ENCODE measurements at regions not wholly inside any gene's neighbourhood (a gene's known extent, or its start where the extent isn't known, plus 50 kb on each side); places are given as distances from the start of the nearest gene placed in this dataset.
A peak's percentile ranks its signal among the peaks of the same experiment; 100 is the strongest.

- ATAC-seq (peak; percentile 67), DNase-seq (peak in 6 of 9 donors; percentile 3 to 79 (median 16))
- H3K27me3 Mint-ChIP-seq = peaks cover 2 to 33% (median 21%) of the 10 kb centered on the region in 5 donors
- no peaks in the 10 kb centered on the region for H3K4me1 ChIP-seq (ENCODE audit: control insufficient read depth in 2 of 2, insufficient read depth in 2 of 2, low read length in 2 of 2)
- H3K4me1 Mint-ChIP-seq = peaks cover 0 to 5% (median 0%) of the 10 kb centered on the region in 7 donors
- H3K27ac ChIP-seq (ENCODE audit: low read depth, low read length) = no peak overlapping the region
- H3K9me3 ChIP-seq (ENCODE audit: control insufficient read depth in 2 of 3, low read length in 3 of 3) = peaks cover 0 to 5% (median 0%) of the 10 kb centered on the region in 3 experiments
- intact Hi-C loops (cut with micrococcal nuclease) = loop anchor here in 1 of 2 donors (2.0 to 5.0 kb wide), 3 partner anchors 669 to 776 kb away; no protein-coding TSS in a partner anchor
- no peak overlapping the region for H3K4me3 Mint-ChIP-seq
- H3K4me3 ChIP-seq (ENCODE audit: low read length) = no peak overlapping the region
- H3K27me3 ChIP-seq (ENCODE audit: control insufficient read depth in 2 of 2, insufficient read depth in 2 of 2, low read length in 2 of 2) = no peaks in the 10 kb centered on the region
- H3K27ac Mint-ChIP-seq = no peak overlapping the region
- peaks cover 0 to 7% (median 0%) of the 10 kb centered on the region in 11 donors for H3K9me3 Mint-ChIP-seq
- CTCF ChIA-PET = no interaction called here
- POLR2A ChIA-PET = no interaction called here
- no peaks in the 10 kb centered on the region for H3K36me3 Mint-ChIP-seq
- no peaks in the 10 kb centered on the region for H3K36me3 ChIP-seq (ENCODE audit: control insufficient read depth in 2 of 3, insufficient read depth in 3 of 3, low read length in 3 of 3)
Observed at GRCh38 chr18:77650799-77651385, 401.2 kb downstream of the GALR1 start.

DNA sequence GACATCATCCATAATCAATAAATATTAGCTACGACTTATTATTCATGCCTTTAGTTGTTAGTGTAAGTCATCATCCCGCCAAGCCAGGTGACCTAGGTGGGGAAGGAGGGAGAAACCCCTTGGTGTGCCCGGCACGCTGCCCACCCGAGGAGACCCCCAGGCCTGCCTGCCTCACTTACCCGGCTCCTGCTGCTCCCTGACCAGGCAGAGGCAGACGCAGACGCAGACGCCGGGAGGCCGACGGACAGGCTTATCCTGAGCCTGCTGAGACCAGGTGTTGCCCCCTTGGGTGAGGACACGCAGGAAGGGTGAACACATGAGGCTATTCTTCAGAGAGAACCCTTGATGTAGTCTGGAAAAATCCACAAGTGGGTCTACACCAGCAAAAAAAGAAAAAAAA is 401.8 kb downstream of the GALR1 start:
- ChIA-PET CTCF (no interaction called here), POLR2A (no interaction called here)
- H3K4me1 ChIP-seq (ENCODE audit: control insufficient read depth in 2 of 2, insufficient read depth in 2 of 2, low read length in 2 of 2) = no peaks in the 10 kb centered on the region
- no peaks in the 10 kb centered on the region for H3K36me3 Mint-ChIP-seq
- H3K9me3 ChIP-seq (ENCODE audit: control insufficient read depth in 2 of 3, low read length in 3 of 3) = peaks cover 0 to under 1% (median 0%) of the 10 kb centered on the region in 3 experiments
- H3K27ac ChIP-seq (ENCODE audit: low read depth, low read length) = no peak overlapping the region
- H3K27ac Mint-ChIP-seq = no peak overlapping the region
- H3K4me3 ChIP-seq (ENCODE audit: low read length) = no peak overlapping the region
- intact Hi-C loops (cut with micrococcal nuclease) = loop anchor here in 1 of 2 donors (2.0 to 5.0 kb wide), 3 partner anchors 669 to 777 kb away; no protein-coding TSS in a partner anchor
- DNase-seq (no peak), ATAC-seq (no peak)
- no peaks in the 10 kb centered on the region for H3K27me3 ChIP-seq (ENCODE audit: control insufficient read depth in 2 of 2, insufficient read depth in 2 of 2, low read length in 2 of 2)
- peaks cover 0 to 2% (median 0%) of the 10 kb centered on the region in 11 donors for H3K9me3 Mint-ChIP-seq
- peaks cover 2 to 33% (median 21%) of the 10 kb centered on the region in 5 donors for H3K27me3 Mint-ChIP-seq
- H3K36me3 ChIP-seq (ENCODE audit: control insufficient read depth in 2 of 3, insufficient read depth in 3 of 3, low read length in 3 of 3) = no peaks in the 10 kb centered on the region
- no peak overlapping the region for H3K4me3 Mint-ChIP-seq
- peaks cover 0 to 5% (median 0%) of the 10 kb centered on the region in 7 donors for H3K4me1 Mint-ChIP-seq

- Mint-ChIP-seq H3K27me3 (peaks cover 0 to 33% (median 17%) of the 10 kb centered on the region in 5 donors), H3K36me3 (no peaks in the 10 kb centered on the region)
Observed at GRCh38 chr18:77653792-77654191, 404.1 kb downstream of the GALR1 start.

GRCh38 chr18:77654302-77654701 is 404.7 kb downstream of the GALR1 start:
- Histone ChIP-seq H3K4me1 (ENCODE audit: control insufficient read depth in 2 of 2, insufficient read depth in 2 of 2, low read length in 2 of 2) (no peaks in the 10 kb centered on the region), H3K36me3 (ENCODE audit: control insufficient read depth in 2 of 3, insufficient read depth in 3 of 3, low read length in 3 of 3) (no peaks in the 10 kb centered on the region), H3K27ac (ENCODE audit: low read depth, low read length) (no peak overlapping the region), H3K27me3 (ENCODE audit: control insufficient read depth in 2 of 2, insufficient read depth in 2 of 2, low read length in 2 of 2) (no peaks in the 10 kb centered on the region), H3K4me3 (ENCODE audit: low read length) (no peak overlapping the region), H3K9me3 (ENCODE audit: control insufficient read depth in 2 of 3, low read length in 3 of 3) (no peaks in the 10 kb centered on the region)
- CTCF ChIA-PET = no interaction called here
- Mint-ChIP-seq H3K36me3 (no peaks in the 10 kb centered on the region), H3K4me3 (no peak overlapping the region), H3K27me3 (peaks cover 0 to 37% (median 17%) of the 10 kb centered on the region in 5 donors), H3K9me3 (no peaks in the 10 kb centered on the region), H3K27ac (no peak overlapping the region), H3K4me1 (peaks cover 0 to 5% (median 0%) of the 10 kb centered on the region in 7 donors)
- POLR2A ChIA-PET = no interaction called here
- intact Hi-C loops (cut with micrococcal nuclease) = loop anchor here in 1 of 2 donors (5.0 kb wide), 1 partner anchor 672 kb away; no protein-coding TSS in a partner anchor
- ATAC-seq = no peak
- DNase-seq = no peak

More at GRCh38 chr18:77653792-77654191, 404.1 kb downstream of the GALR1 start:
- Histone ChIP-seq H3K9me3 (ENCODE audit: control insufficient read depth in 2 of 3, low read length in 3 of 3) (no peaks in the 10 kb centered on the region), H3K27ac (ENCODE audit: low read depth, low read length) (no peak overlapping the region), H3K36me3 (ENCODE audit: control insufficient read depth in 2 of 3, insufficient read depth in 3 of 3, low read length in 3 of 3) (no peaks in the 10 kb centered on the region), H3K27me3 (ENCODE audit: control insufficient read depth in 2 of 2, insufficient read depth in 2 of 2, low read length in 2 of 2) (no peaks in the 10 kb centered on the region), H3K4me1 (ENCODE audit: control insufficient read depth in 2 of 2, insufficient read depth in 2 of 2, low read length in 2 of 2) (no peaks in the 10 kb centered on the region), H3K4me3 (ENCODE audit: low read length) (no peak overlapping the region)
- no peaks in the 10 kb centered on the region for H3K9me3 Mint-ChIP-seq
- DNase-seq = no peak
- no peak overlapping the region for H3K4me3 Mint-ChIP-seq
- ChIA-PET POLR2A (no interaction called here), CTCF (no interaction called here)
- intact Hi-C loops (cut with micrococcal nuclease) = loop anchor here in 1 of 2 donors (5.0 kb wide), 1 partner anchor 671 kb away; no protein-coding TSS in a partner anchor
- H3K4me1 Mint-ChIP-seq = peaks cover 0 to 5% (median 0%) of the 10 kb centered on the region in 7 donors
- no peak for ATAC-seq
- no peak overlapping the region for H3K27ac Mint-ChIP-seq

DNA sequence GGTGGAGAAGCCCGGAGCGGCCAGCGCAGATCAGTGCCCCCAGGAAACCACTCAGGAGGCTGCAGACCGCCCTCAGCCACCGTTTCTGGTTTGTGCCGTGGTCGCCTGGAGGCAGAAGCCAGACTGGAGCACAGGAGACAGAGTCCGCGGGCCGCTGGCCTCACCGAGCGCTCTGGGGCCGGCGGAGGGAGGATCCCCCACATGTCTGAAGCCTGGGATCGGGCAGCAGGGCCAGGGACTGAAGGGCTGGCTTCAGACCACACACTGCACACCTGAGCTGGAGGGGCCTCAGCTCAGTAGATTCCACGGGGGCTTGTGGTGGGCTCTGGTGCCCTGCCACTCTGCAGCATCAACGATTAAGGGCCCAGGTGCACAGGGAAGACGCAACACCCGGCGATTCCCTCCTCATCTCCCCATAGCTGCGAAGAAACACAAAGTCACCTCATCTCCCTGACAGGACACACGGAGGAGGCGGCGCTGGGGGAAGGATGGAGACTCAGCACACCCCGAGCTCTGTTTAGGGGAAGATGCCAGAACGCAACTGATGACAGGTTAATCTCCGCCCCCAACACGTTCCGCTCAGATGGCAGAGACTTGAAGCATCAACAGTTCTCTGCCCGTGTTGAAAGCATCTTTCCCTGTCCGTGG is 408.1 kb downstream of the GALR1 start:
- Mint-ChIP-seq H3K4me3 (no peak overlapping the region), H3K9me3 (peaks cover 0 to 1% (median 0%) of the 10 kb centered on the region in 11 donors), H3K27me3 (peaks cover 0 to 35% (median 12%) of the 10 kb centered on the region in 5 donors), H3K4me1 (no peaks in the 10 kb centered on the region), H3K27ac (no peak overlapping the region), H3K36me3 (no peaks in the 10 kb centered on the region)
- H3K4me3 ChIP-seq (ENCODE audit: low read length) = no peak overlapping the region
- no peaks in the 10 kb centered on the region for H3K4me1 ChIP-seq (ENCODE audit: control insufficient read depth in 2 of 2, insufficient read depth in 2 of 2, low read length in 2 of 2)
- ChIA-PET CTCF (no interaction called here), POLR2A (no interaction called here)
- ATAC-seq = no peak
- H3K36me3 ChIP-seq (ENCODE audit: control insufficient read depth in 2 of 3, insufficient read depth in 3 of 3, low read length in 3 of 3) = no peaks in the 10 kb centered on the region
- intact Hi-C loops (cut with micrococcal nuclease) = no loop called here
- no peaks in the 10 kb centered on the region for H3K9me3 ChIP-seq (ENCODE audit: control insufficient read depth in 2 of 3, low read length in 3 of 3)
- DNase-seq = no peak
- no peaks in the 10 kb centered on the region for H3K27me3 ChIP-seq (ENCODE audit: control insufficient read depth in 2 of 2, insufficient read depth in 2 of 2, low read length in 2 of 2)
- no peak overlapping the region for H3K27ac ChIP-seq (ENCODE audit: low read depth, low read length)

- intact Hi-C loops (cut with micrococcal nuclease) = no loop called here
- Histone ChIP-seq H3K4me3 (ENCODE audit: low read length) (no peak overlapping the region), H3K27ac (ENCODE audit: low read depth, low read length) (no peak overlapping the region), H3K9me3 (ENCODE audit: control insufficient read depth in 2 of 3, low read length in 3 of 3) (no peaks in the 10 kb centered on the region), H3K36me3 (ENCODE audit: control insufficient read depth in 2 of 3, insufficient read depth in 3 of 3, low read length in 3 of 3) (no peaks in the 10 kb centered on the region), H3K4me1 (ENCODE audit: control insufficient read depth in 2 of 2, insufficient read depth in 2 of 2, low read length in 2 of 2) (no peaks in the 10 kb centered on the region), H3K27me3 (ENCODE audit: control insufficient read depth in 2 of 2, insufficient read depth in 2 of 2, low read length in 2 of 2) (no peaks in the 10 kb centered on the region)
- H3K4me3 Mint-ChIP-seq = no peak overlapping the region
- CTCF ChIA-PET = no interaction called here
- no peak overlapping the region for H3K27ac Mint-ChIP-seq
- H3K36me3 Mint-ChIP-seq = no peaks in the 10 kb centered on the region
- no peaks in the 10 kb centered on the region for H3K4me1 Mint-ChIP-seq
- peaks cover 0 to 34% (median 10%) of the 10 kb centered on the region in 5 donors for H3K27me3 Mint-ChIP-seq
- peaks cover 0 to 1% (median 0%) of the 10 kb centered on the region in 11 donors for H3K9me3 Mint-ChIP-seq
- DNase-seq (no peak), ATAC-seq (no peak)
- POLR2A ChIA-PET = no interaction called here
Observed at GRCh38 chr18:77658299-77658662, 408.6 kb downstream of the GALR1 start.
